IPS-18a (cell line): ENCODE measurements at regions not wholly inside any gene's neighbourhood (a gene's known extent, or its start where the extent isn't known, plus 50 kb on each side); places are given as distances from the start of the nearest gene placed in this dataset.

Source experiments
- H3K27ac ChIP-seq: one replicate; pipeline ENCODE4 v1.5.1; 2013; ENCODE audit warnings: low read length
- H3K27me3 ChIP-seq: one replicate; pipeline ENCODE4 v1.6.1; 2013; ENCODE audit warnings: mild to moderate bottlenecking, low read length; ENCODE audit not compliant: control insufficient read depth, insufficient read depth
- H3K36me3 ChIP-seq: one replicate; pipeline ENCODE4 v1.6.1; 2013; ENCODE audit warnings: low read depth, low read length; ENCODE audit not compliant: control insufficient read depth
- H3K4me1 ChIP-seq: one replicate; pipeline ENCODE4 v1.6.1; 2013; ENCODE audit warnings: low read depth, low read length; ENCODE audit not compliant: control insufficient read depth
- H3K4me3 ChIP-seq: one replicate; pipeline ENCODE4 v1.5.1; 2013; ENCODE audit warnings: low read length
- H3K9ac ChIP-seq: one replicate; pipeline ENCODE4 v1.6.1; 2013; ENCODE audit warnings: mild to moderate bottlenecking, low read length, moderate library complexity
- H3K9me3 ChIP-seq: one replicate; pipeline ENCODE4 v1.6.1; 2013; ENCODE audit warnings: low read depth, low read length; ENCODE audit not compliant: control insufficient read depth

- Histone ChIP-seq H3K4me1 (no peaks in the 10 kb centered on the region), H3K9ac (no peak overlapping the region), H3K9me3 (no peaks in the 10 kb centered on the region), H3K27me3 (no peaks in the 10 kb centered on the region), H3K4me3 (no peak overlapping the region), H3K27ac (no peak overlapping the region), H3K36me3 (no peaks in the 10 kb centered on the region)
These were observed 149.7 kb upstream of the SGK1 start for GRCh38 chr6:134467620-134468019.

GRCh38 chr6:134466771-134467525 lies 149.0 kb upstream of the SGK1 start:
- Histone ChIP-seq H3K27me3 (no peaks in the 10 kb centered on the region), H3K9ac (no peak overlapping the region), H3K4me3 (no peak overlapping the region), H3K4me1 (no peaks in the 10 kb centered on the region), H3K27ac (no peak overlapping the region), H3K9me3 (no peaks in the 10 kb centered on the region), H3K36me3 (no peaks in the 10 kb centered on the region)

- H3K27me3 ChIP-seq, result no peaks in the 10 kb centered on the region
- no peaks in the 10 kb centered on the region for H3K9me3 ChIP-seq
- H3K4me1 ChIP-seq, result no peaks in the 10 kb centered on the region
- no peak overlapping the region for H3K9ac ChIP-seq
- no peaks in the 10 kb centered on the region for H3K36me3 ChIP-seq
- no peak overlapping the region for H3K27ac ChIP-seq
- H3K4me3 ChIP-seq, result no peak overlapping the region
These were observed 146.9 kb upstream of the SGK1 start for GRCh38 chr6:134464690-134465411.

GRCh38 chr6:134458857-134459657 lies 141.1 kb upstream of the SGK1 start:
- Histone ChIP-seq H3K27me3 (no peaks in the 10 kb centered on the region), H3K4me3 (no peak overlapping the region), H3K9me3 (no peaks in the 10 kb centered on the region)

GRCh38 chr6:134457941-134458340 lies 140.0 kb upstream of the SGK1 start:
- no peaks in the 10 kb centered on the region for H3K27me3 ChIP-seq
- H3K9ac ChIP-seq, result no peak overlapping the region
- peaks cover 15% of the 10 kb centered on the region for H3K4me1 ChIP-seq
- no peaks in the 10 kb centered on the region for H3K9me3 ChIP-seq
- H3K27ac ChIP-seq, result no peak overlapping the region
- H3K4me3 ChIP-seq, result no peak overlapping the region
- no peaks in the 10 kb centered on the region for H3K36me3 ChIP-seq

More at GRCh38 chr6:134458857-134459657, 141.1 kb upstream of the SGK1 start:
- H3K4me1 ChIP-seq, result peaks cover 6% of the 10 kb centered on the region
- H3K9ac ChIP-seq, result no peak overlapping the region
- H3K27ac ChIP-seq, result no peak overlapping the region
- H3K36me3 ChIP-seq, result no peaks in the 10 kb centered on the region

- peaks cover 18% of the 10 kb centered on the region for H3K4me1 ChIP-seq
- no peak overlapping the region for H3K4me3 ChIP-seq
- no peak overlapping the region for H3K27ac ChIP-seq
- H3K9me3 ChIP-seq, result no peaks in the 10 kb centered on the region
- no peaks in the 10 kb centered on the region for H3K36me3 ChIP-seq
- H3K9ac ChIP-seq, result no peak overlapping the region
- H3K27me3 ChIP-seq, result no peaks in the 10 kb centered on the region
These were observed 138.3 kb upstream of the SGK1 start for GRCh38 chr6:134456226-134456625.

- Histone ChIP-seq H3K9me3 (no peaks in the 10 kb centered on the region), H3K27ac (no peak overlapping the region)
These were observed 137.4 kb upstream of the SGK1 start for GRCh38 chr6:134455319-134455718.

GRCh38 chr6:134454794-134455193 lies 136.9 kb upstream of the SGK1 start:
- H3K9ac ChIP-seq, result no peak overlapping the region

More at GRCh38 chr6:134455319-134455718, 137.4 kb upstream of the SGK1 start:
- Histone ChIP-seq H3K9ac (no peak overlapping the region), H3K4me3 (no peak overlapping the region), H3K4me1 (peaks cover 18% of the 10 kb centered on the region), H3K27me3 (no peaks in the 10 kb centered on the region), H3K36me3 (no peaks in the 10 kb centered on the region)

GRCh38 chr6:134453792-134454510 lies 136.0 kb upstream of the SGK1 start:
- Histone ChIP-seq H3K27me3 (no peaks in the 10 kb centered on the region), H3K4me1 (peaks cover 18% of the 10 kb centered on the region), H3K4me3 (no peak overlapping the region), H3K36me3 (no peaks in the 10 kb centered on the region), H3K27ac (no peak overlapping the region), H3K9ac (no peak overlapping the region), H3K9me3 (no peaks in the 10 kb centered on the region)

More at GRCh38 chr6:134454794-134455193, 136.9 kb upstream of the SGK1 start:
- no peaks in the 10 kb centered on the region for H3K36me3 ChIP-seq
- peaks cover 18% of the 10 kb centered on the region for H3K4me1 ChIP-seq
- no peaks in the 10 kb centered on the region for H3K27me3 ChIP-seq
- H3K9me3 ChIP-seq, result no peaks in the 10 kb centered on the region
- H3K27ac ChIP-seq, result no peak overlapping the region
- H3K4me3 ChIP-seq, result no peak overlapping the region

GRCh38 chr6:134452906-134453305 lies 135.0 kb upstream of the SGK1 start:
- Histone ChIP-seq H3K36me3 (no peaks in the 10 kb centered on the region), H3K4me3 (no peak overlapping the region), H3K27ac (no peak overlapping the region), H3K4me1 (peaks cover 18% of the 10 kb centered on the region), H3K9ac (no peak overlapping the region), H3K9me3 (no peaks in the 10 kb centered on the region), H3K27me3 (no peaks in the 10 kb centered on the region)

- Histone ChIP-seq H3K9ac (no peak overlapping the region), H3K27ac (no peak overlapping the region), H3K36me3 (no peaks in the 10 kb centered on the region), H3K9me3 (no peaks in the 10 kb centered on the region), H3K4me3 (no peak overlapping the region), H3K4me1 (peaks cover 18% of the 10 kb centered on the region), H3K27me3 (no peaks in the 10 kb centered on the region)
These were observed 133.6 kb upstream of the SGK1 start for GRCh38 chr6:134451529-134451928.
